D721Med (cell line): ENCODE measurements at regions not wholly inside any gene's neighbourhood (a gene's known extent, or its start where the extent isn't known, plus 50 kb on each side); places are given as distances from the start of the nearest gene placed in this dataset.

Source experiments
- DNase-seq: peaks from one replicate; pipeline ENCODE4 v3.0.0; 2011; ENCODE audit warnings: low spot score; ENCODE audit not compliant: insufficient read length
- FAIRE-seq: peaks from 2 replicates; lab custom pipeline; 2011; peaks lifted over from hg19 to GRCh38; lab: Jason Lieb, UNC
- TF ChIP-seq, protein P1 (sequence below): IDR thresholded peaks from 2 replicates; pipeline ENCODE4 v1.5.1; 2012; ENCODE audit warnings: mild to moderate bottlenecking, control low read depth; ENCODE audit not compliant: insufficient read depth; ENCODE audit errors: missing control alignments

DNA sequence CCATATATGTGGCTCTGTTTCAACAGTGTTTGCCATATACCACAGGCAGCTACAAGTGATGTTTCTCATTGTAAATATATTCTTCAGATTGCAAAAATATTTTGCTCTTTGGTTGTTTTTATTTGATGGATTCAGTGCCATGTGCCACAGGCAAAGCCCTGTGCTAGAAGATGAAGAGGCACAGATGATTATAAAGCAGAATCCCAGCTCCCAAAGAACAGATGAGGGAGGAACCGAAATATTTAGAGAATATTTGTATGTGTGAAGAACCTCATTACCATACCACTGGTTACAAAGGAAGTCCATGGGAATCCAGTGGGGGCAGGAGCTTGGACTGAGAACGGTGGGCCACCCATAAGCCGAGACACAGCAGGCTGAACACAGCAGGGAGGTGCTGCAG, 143.8 kb upstream of the NDUFV2 start:
- DNase-seq (no peak), FAIRE-seq (no peak)
- TF ChIP-seq, protein P1, sequence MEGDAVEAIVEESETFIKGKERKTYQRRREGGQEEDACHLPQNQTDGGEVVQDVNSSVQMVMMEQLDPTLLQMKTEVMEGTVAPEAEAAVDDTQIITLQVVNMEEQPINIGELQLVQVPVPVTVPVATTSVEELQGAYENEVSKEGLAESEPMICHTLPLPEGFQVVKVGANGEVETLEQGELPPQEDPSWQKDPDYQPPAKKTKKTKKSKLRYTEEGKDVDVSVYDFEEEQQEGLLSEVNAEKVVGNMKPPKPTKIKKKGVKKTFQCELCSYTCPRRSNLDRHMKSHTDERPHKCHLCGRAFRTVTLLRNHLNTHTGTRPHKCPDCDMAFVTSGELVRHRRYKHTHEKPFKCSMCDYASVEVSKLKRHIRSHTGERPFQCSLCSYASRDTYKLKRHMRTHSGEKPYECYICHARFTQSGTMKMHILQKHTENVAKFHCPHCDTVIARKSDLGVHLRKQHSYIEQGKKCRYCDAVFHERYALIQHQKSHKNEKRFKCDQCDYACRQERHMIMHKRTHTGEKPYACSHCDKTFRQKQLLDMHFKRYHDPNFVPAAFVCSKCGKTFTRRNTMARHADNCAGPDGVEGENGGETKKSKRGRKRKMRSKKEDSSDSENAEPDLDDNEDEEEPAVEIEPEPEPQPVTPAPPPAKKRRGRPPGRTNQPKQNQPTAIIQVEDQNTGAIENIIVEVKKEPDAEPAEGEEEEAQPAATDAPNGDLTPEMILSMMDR: no peak

DNA sequence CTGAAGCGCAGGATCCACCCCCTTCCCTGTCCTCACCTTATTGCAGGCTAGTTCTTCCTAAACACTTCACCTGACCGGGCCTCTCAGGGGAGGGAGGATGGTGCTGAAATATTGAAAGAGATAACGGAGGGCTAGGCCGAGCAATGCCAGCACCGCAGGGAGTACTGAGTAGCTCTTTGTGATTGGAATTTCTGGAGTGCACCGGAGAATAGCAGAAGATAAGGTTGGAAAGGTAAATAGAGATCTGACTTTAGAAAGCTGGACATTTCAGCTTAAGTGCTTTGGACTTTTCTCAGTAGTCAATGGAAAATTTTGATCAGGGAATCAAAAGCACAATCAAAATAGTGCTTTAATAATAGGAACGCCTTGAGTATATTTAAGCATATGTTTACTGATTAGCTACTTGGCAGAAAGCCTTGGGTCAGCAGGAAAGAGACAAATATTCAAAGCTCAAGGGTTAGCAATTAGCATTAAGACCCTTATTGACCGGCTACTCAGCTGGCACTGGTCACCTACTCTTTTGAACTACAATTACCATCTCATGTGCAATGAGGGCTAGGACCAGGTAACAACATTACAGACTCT, 142.9 kb upstream of the NDUFV2 start:
- TF ChIP-seq, protein P1: no peak
- DNase-seq (no peak), FAIRE-seq (no peak)

DNA sequence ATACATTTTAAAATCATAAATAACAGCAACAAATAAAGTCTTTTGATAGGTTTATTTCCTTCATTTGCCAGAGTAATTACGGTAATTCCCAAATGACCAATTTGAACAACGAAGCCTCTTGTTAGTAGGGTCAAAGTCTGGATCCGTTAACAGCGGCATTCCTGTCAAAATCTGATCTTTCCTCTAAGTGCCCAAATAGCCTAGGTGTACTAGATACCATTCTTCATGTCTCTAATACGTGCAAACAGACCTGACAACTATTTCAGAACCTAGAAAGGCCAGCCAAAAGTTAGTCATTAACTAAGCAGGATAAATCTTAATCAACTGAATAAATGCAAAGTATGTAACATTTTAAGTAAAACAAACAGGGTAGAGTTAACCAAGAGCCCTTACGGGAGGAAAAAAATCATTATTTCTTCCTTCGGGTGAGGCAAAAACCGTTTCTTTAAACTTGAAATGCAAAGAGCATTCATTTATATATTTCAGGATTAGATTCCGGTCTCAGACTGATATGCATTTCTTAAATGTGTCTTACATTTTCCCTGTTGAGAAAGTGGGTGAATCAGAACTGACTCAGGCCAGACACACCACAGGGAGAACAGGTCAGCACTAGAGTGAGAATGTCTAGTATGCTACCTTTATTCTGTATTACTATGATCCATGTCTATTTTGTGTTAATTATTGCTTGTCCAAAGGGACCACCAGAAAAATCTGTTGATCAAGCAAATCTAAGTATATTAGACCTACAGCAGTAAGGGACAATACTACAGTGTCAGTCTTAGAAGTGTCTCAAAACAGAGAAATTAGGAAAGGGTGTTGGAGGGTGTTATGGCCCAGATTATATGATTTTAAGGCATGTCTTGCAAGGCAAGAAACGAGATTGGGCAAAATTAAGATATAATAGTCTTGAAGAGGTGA, 141.5 kb upstream of the NDUFV2 start:
- DNase-seq (no peak), FAIRE-seq (no peak)
- TF ChIP-seq, protein P1: no peak

DNA sequence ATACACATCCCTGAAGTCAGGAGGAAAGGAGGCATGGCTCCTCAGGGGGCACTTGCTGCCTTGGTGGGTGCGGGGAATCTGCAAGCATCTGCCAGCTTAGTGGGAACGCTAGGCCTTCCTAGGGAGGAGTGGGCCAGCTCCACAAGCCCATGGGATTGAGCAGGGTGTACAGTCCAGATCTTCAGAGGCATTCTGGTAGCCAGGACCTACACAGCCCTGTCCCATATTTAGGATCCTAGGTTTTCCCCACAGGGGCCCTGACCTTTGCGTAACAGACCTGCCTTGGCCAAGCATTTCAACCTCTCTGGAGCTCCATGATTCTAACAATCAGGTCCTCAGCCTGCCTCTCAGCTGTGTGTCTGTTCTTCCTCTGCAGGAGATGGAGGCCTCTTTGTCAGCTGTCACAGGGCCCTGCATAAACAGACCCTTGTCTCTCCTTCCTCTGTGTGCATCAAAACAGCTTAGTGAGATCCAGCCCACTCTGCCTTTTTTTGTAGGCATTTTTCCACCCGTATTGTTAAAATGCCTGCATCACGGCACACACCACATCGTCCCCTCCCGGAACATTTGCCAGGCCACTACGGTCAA, 140.2 kb upstream of the NDUFV2 start:
- TF ChIP-seq, protein P1: no peak
- DNase-seq: no peak
- FAIRE-seq: no peak

DNA sequence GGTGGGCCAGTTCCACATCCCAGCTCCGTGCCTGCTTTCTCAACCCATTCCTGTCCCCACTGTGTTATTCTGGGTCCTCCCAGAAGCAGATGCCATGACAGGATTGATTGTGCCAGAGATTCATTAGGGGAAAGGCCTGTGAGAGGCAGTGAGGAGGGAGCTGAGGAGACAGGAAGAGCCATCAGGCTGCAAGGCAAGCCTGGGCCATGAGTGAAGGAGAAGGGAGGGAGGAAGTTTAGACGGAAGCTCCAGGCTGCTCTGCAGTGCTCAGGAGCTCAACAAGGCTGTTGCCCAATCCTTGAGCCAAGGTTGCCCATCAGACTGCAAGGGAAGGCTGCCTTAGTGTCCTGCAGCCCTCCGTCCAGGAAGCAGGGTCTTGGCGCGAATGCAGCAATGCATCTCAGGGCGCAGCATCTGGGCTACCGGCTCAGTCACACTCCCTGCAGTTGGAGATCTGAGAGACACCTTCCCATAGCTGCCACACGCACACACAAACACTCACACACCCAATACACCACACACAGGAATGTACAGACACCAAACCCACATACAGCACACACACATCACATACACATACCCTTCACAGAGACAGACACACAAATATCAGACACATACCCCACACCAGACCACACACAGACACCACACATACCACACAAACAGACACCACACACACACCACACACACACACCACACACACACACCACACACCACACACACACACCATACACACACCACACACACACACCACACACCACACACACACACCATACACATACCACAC, 139.5 kb upstream of the NDUFV2 start:
- TF ChIP-seq, protein P1: no peak
- FAIRE-seq: no peak
- no peak for DNase-seq

DNA sequence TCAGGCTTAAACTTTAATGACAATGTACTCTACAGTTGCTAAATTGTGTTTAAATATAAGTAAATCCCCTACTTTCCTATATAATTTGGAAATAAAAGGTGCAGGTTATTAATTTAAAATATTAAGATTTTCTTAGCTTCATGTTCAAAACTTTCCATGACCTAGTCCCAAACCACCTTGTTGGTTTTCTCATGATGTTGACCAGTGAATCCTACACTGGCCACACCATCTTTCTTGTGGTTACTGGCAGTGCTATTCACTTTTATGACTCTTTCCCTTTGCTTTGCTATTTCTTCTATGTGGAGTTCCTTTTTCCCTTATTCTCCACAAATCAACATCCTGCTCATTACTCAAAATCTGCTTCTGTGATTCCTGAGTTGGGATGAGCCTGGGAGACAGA, 138.6 kb upstream of the NDUFV2 start:
- no peak for FAIRE-seq
- TF ChIP-seq, protein P1: no peak
- DNase-seq: no peak
